Peyer's patch (tissue), 4 donors: ENCODE measurements at regions not wholly inside any gene's neighbourhood (a gene's known extent, or its start where the extent isn't known, plus 50 kb on each side); places are given as distances from the start of the nearest gene placed in this dataset.

Experiments used
- DNase-seq, 3 donors: peaks; one replicate each; pipeline ENCODE4 v3.0.0-alpha.2; 2017 to 2019
- H3K27ac ChIP-seq, 4 donors: fragments of 200-600 bp; sonication (generic); one replicate each; pipeline ENCODE4 v1.5.1; 2016 to 2019
- H3K27me3 ChIP-seq, 2 donors: fragments of 200-600 bp; sonication (generic); one replicate each; pipeline ENCODE4 v1.5.1; 2019
- H3K36me3 ChIP-seq, 3 donors: fragments of 200-600 bp; sonication (generic); one replicate each; pipeline ENCODE4 v1.5.1; 2016 to 2019
- H3K4me1 ChIP-seq, 4 donors: fragments of 200-600 bp; sonication (generic); one replicate each; pipeline ENCODE4 v1.5.1; 2016 to 2019
- H3K4me3 ChIP-seq, 4 donors: fragments of 200-600 bp; sonication (generic); 1 replicate in 3 of 4; 2 replicates in 1 of 4; pipeline ENCODE4 v1.5.1; 2016 to 2019; ENCODE audit warnings: mild to moderate bottlenecking in 1 of 4
- H3K9me3 ChIP-seq, 4 donors: fragments of 200-600 bp; sonication (generic); one replicate each; pipeline ENCODE4 v1.5.1; 2016 to 2019; ENCODE audit warnings: mild to moderate bottlenecking in 1 of 4
- CTCF ChIP-seq, 6 experiments: fragments of 450-650 bp in 4 of 6; fragments of 200-600 bp in 2 of 6; sonication (generic) in 1 of 6; IDR thresholded peaks; one replicate each; pipeline ENCODE4 v1.5.1; 2017 to 2019; ENCODE audit warnings: antibody characterized with exemption in 6 of 6, mild to moderate bottlenecking in 3 of 6, moderate library complexity in 1 of 6
- POLR2A ChIP-seq, 2 donors: fragments of 450-650 bp; IDR thresholded peaks; one replicate each; pipeline ENCODE4 v1.5.1; 2017; ENCODE audit warnings: antibody characterized with exemption in 2 of 2, mild to moderate bottlenecking in 2 of 2, moderate library complexity in 2 of 2

GRCh38 chr12:77377622-77378021, 312.3 kb upstream of the E2F7 start:
- TF ChIP-seq POLR2A (IDR thresholded peaks at IDR 0.05) = no peak
- TF ChIP-seq CTCF (IDR thresholded peaks at IDR 0.05) = no peak
- no peak for DNase-seq
- H3K9me3 ChIP-seq = no peaks in the 10 kb centered on the region
- H3K27me3 ChIP-seq = no peaks in the 10 kb centered on the region
- no peak overlapping the region for H3K27ac ChIP-seq
- no peaks in the 10 kb centered on the region for H3K36me3 ChIP-seq
- no peaks in the 10 kb centered on the region for H3K4me1 ChIP-seq
- H3K4me3 ChIP-seq = no peak overlapping the region

GRCh38 chr12:77377116-77377515, 311.7 kb upstream of the E2F7 start:
- DNase-seq = no peak
- Histone ChIP-seq H3K4me1 (no peaks in the 10 kb centered on the region), H3K9me3 (no peaks in the 10 kb centered on the region), H3K27me3 (no peaks in the 10 kb centered on the region), H3K27ac (no peak overlapping the region), H3K4me3 (no peak overlapping the region), H3K36me3 (no peaks in the 10 kb centered on the region)
- TF ChIP-seq POLR2A (IDR thresholded peaks at IDR 0.05) (no peak), CTCF (IDR thresholded peaks at IDR 0.05) (no peak)

- Histone ChIP-seq H3K27me3 (no peaks in the 10 kb centered on the region), H3K27ac (no peak overlapping the region), H3K4me3 (no peak overlapping the region), H3K9me3 (no peaks in the 10 kb centered on the region), H3K4me1 (no peaks in the 10 kb centered on the region), H3K36me3 (no peaks in the 10 kb centered on the region)
- no peak for DNase-seq
- TF ChIP-seq POLR2A (IDR thresholded peaks at IDR 0.05) (no peak), CTCF (IDR thresholded peaks at IDR 0.05) (no peak)
Observed at GRCh38 chr12:77374673-77375072, 309.3 kb upstream of the E2F7 start.

- Histone ChIP-seq H3K27ac (no peak overlapping the region), H3K36me3 (no peaks in the 10 kb centered on the region), H3K27me3 (no peaks in the 10 kb centered on the region), H3K9me3 (no peaks in the 10 kb centered on the region), H3K4me3 (no peak overlapping the region), H3K4me1 (no peaks in the 10 kb centered on the region)
- DNase-seq = no peak
- TF ChIP-seq CTCF (IDR thresholded peaks at IDR 0.05) (no peak), POLR2A (IDR thresholded peaks at IDR 0.05) (no peak)
Observed at GRCh38 chr12:77372494-77372893, 307.1 kb upstream of the E2F7 start.

- Histone ChIP-seq H3K9me3 (no peaks in the 10 kb centered on the region), H3K4me3 (no peak overlapping the region), H3K36me3 (no peaks in the 10 kb centered on the region), H3K27ac (no peak overlapping the region), H3K27me3 (no peaks in the 10 kb centered on the region), H3K4me1 (no peaks in the 10 kb centered on the region)
- TF ChIP-seq POLR2A (IDR thresholded peaks at IDR 0.05) (no peak), CTCF (IDR thresholded peaks at IDR 0.05) (no peak)
- no peak for DNase-seq
Observed at GRCh38 chr12:77372026-77372425, 306.7 kb upstream of the E2F7 start.

- no peak for DNase-seq
- Histone ChIP-seq H3K27ac (no peak overlapping the region), H3K9me3 (no peaks in the 10 kb centered on the region), H3K36me3 (no peaks in the 10 kb centered on the region), H3K27me3 (no peaks in the 10 kb centered on the region), H3K4me3 (no peak overlapping the region), H3K4me1 (no peaks in the 10 kb centered on the region)
- TF ChIP-seq CTCF (IDR thresholded peaks at IDR 0.05) = no peak
- TF ChIP-seq POLR2A (IDR thresholded peaks at IDR 0.05) = no peak
Observed at GRCh38 chr12:77368379-77368778, 303.0 kb upstream of the E2F7 start.
